NB4 (cell line): ENCODE measurements at regions not wholly inside any gene's neighbourhood (a gene's known extent, or its start where the extent isn't known, plus 50 kb on each side); places are given as distances from the start of the nearest gene placed in this dataset.

ENCODE experiments used
- DNase-seq: peaks from one replicate; pipeline ENCODE4 v3.0.0; 2010; ENCODE audit warnings: low read depth
- H3K4me3 ChIP-seq: one replicate; pipeline ENCODE4 v1.5.1; 2011; ENCODE audit warnings: mild to moderate bottlenecking, low read depth, low read length, moderate library complexity
- CTCF ChIP-seq: IDR thresholded peaks from one replicate; pipeline ENCODE4 v1.5.1; 2012; ENCODE audit warnings: low read depth, low read length
- MAX ChIP-seq: IDR thresholded peaks from 2 replicates; pipeline ENCODE4 v1.6.1; 2011; ENCODE audit warnings: low read depth, low read length
- MYC ChIP-seq: IDR thresholded peaks from 2 replicates; pipeline ENCODE4 v1.6.1; 2011; ENCODE audit warnings: low read depth, low read length
- POLR2A ChIP-seq: IDR thresholded peaks from 2 replicates; pipeline ENCODE4 v1.6.1; 2011; ENCODE audit warnings: mild to moderate bottlenecking; ENCODE audit not compliant: insufficient read length; ENCODE audit errors: extremely low read depth

GRCh38 chr4:71163317-71163716 lies 169.9 kb downstream of the DCK start:
- TF ChIP-seq CTCF (no peak), MAX (no peak), MYC (no peak)
- H3K4me3 ChIP-seq = no peak overlapping the region
- DNase-seq = no peak

GRCh38 chr4:71167083-71167482 lies 171.7 kb upstream of the SLC4A4 start:
- no peak for TF ChIP-seq MAX
- TF ChIP-seq POLR2A = no peak
- TF ChIP-seq MYC = no peak
- no peak for TF ChIP-seq CTCF
- DNase-seq = no peak
- no peak overlapping the region for H3K4me3 ChIP-seq

GRCh38 chr4:71171592-71171991 lies 167.2 kb upstream of the SLC4A4 start:
- H3K4me3 ChIP-seq = no peak overlapping the region
- no peak for DNase-seq
- TF ChIP-seq POLR2A (no peak), MAX (no peak), CTCF (no peak), MYC (no peak)

- TF ChIP-seq MAX = no peak
- TF ChIP-seq POLR2A = no peak
- no peak for TF ChIP-seq CTCF
- no peak for TF ChIP-seq MYC
- no peak for DNase-seq
These were observed 157.5 kb upstream of the SLC4A4 start for GRCh38 chr4:71181332-71181731.

GRCh38 chr4:71184195-71184781 lies 154.5 kb upstream of the SLC4A4 start:
- TF ChIP-seq CTCF = peak; percentile 66
- no peak for TF ChIP-seq POLR2A
- H3K4me3 ChIP-seq = no peak overlapping the region
- DNase-seq = peak; percentile 61

More at GRCh38 chr4:71181332-71181731, 157.5 kb upstream of the SLC4A4 start:
- H3K4me3 ChIP-seq = no peak overlapping the region

GRCh38 chr4:71185037-71185436 lies 153.8 kb upstream of the SLC4A4 start:
- no peak for DNase-seq
- no peak overlapping the region for H3K4me3 ChIP-seq

More at GRCh38 chr4:71185037-71185436, 153.8 kb upstream of the SLC4A4 start:
- TF ChIP-seq CTCF (no peak), POLR2A (no peak), MYC (no peak), MAX (no peak)
